ENCODE measurements at regions not wholly inside any gene's neighbourhood (a gene's known extent, or its start where the extent isn't known, plus 50 kb on each side); places are given as distances from the start of the nearest gene placed in this dataset.

DNA sequence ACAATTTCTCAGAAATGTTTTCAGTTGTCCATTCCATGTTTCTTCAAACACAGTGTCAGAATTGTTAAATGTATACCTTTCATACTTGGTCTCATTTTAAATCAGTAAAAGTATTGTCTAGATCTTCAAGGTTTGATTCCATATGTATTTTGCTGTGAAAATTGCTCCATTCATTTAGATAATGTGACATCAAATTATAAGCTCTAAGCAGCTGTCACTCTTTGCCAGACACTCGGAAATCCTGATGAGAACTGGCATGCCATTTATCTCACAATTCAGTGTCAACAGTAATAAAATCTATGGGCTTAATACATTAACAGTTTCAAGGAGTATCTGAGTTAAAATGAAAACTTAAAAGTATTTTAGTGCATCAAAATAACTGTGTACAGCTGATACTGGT lies 1025.3 kb upstream of the EPHA6 start:
- H2AK5ac ChIP-seq (ENCODE audit: low read length, severe bottlenecking), result no peak overlapping the region
- 100% methylated on average over 1 of the region's 1 CpG for WGBS
- H3K4me1 ChIP-seq (ENCODE audit: control insufficient read depth, insufficient read depth, low read depth, low read length), result no peaks in the 10 kb centered on the region
- H2BK12ac ChIP-seq (ENCODE audit: low read length in 2 of 2), result no peak overlapping the region
- no peak overlapping the region for H3K27ac ChIP-seq (ENCODE audit: low read length, poor library complexity, severe bottlenecking)
- no peak overlapping the region for H2BK5ac ChIP-seq (ENCODE audit: low read depth, low read length, poor library complexity, severe bottlenecking)
- H2BK15ac ChIP-seq (ENCODE audit: low read depth, poor library complexity, severe bottlenecking), result no peak overlapping the region
- H3K9me3 ChIP-seq (ENCODE audit: control insufficient read depth, low read length), result no peaks in the 10 kb centered on the region
- H3K36me3 ChIP-seq (ENCODE audit: control insufficient read depth in 1 of 2, insufficient read depth in 2 of 2, low read depth in 1 of 2, low read length in 2 of 2), result no peaks in the 10 kb centered on the region
- no peak overlapping the region for H3K18ac ChIP-seq (ENCODE audit: low read depth in 1 of 2, low read length in 2 of 2)
- no peak overlapping the region for H3K9ac ChIP-seq (ENCODE audit: low read length)
- DNase-seq, result no peak
- no peak overlapping the region for H2BK120ac ChIP-seq (ENCODE audit: low read depth, low read length)
- H3K23ac ChIP-seq (ENCODE audit: low read length in 2 of 2), result no peak overlapping the region
- H4K91ac ChIP-seq (ENCODE audit: low read length), result no peak overlapping the region
- no peak overlapping the region for H3K4me2 ChIP-seq (ENCODE audit: low read length, poor library complexity, severe bottlenecking)
- H4K8ac ChIP-seq (ENCODE audit: low read length), result no peak overlapping the region
- no peak overlapping the region for H3K14ac ChIP-seq (ENCODE audit: low read length in 2 of 2)
- H2AFZ ChIP-seq (ENCODE audit: low read depth, low read length), result no peak overlapping the region
- H3K4me3 ChIP-seq (ENCODE audit: insufficient read depth in 1 of 2, low read depth in 1 of 2, low read length in 2 of 2), result no peak overlapping the region
- no peaks in the 10 kb centered on the region for H3K27me3 ChIP-seq (ENCODE audit: control insufficient read depth in 1 of 2, insufficient read depth in 1 of 2, low read length in 2 of 2)
- no peaks in the 10 kb centered on the region for H3K79me1 ChIP-seq (replicated peaks; ENCODE audit: low read length, poor library complexity, severe bottlenecking)
- H3K4ac ChIP-seq (ENCODE audit: low read depth in 1 of 2, low read length in 2 of 2), result no peak overlapping the region

DNA sequence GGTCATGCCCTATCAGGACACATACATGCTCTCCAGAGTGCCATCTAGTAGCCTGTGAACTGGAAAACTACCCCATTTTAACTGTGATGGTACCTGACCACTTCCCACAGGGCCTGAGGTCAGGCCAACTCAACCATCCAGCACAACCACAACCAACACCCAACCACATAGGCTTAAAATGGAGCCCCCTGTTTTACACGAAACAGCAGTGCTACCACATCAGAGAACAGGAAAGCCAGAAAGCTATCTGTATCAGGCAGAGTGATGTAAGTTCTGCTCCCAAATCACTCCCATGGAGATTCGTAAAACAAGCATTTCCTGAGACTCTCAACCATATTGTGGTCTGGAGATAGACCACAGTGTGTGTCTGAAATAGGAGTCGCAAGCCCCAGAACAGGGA lies 1017.3 kb upstream of the EPHA6 start:
- Histone ChIP-seq H2BK15ac (ENCODE audit: low read depth, poor library complexity, severe bottlenecking) (no peak overlapping the region), H4K91ac (ENCODE audit: low read length) (no peak overlapping the region), H3K9ac (ENCODE audit: low read length) (no peak overlapping the region), H3K27me3 (ENCODE audit: control insufficient read depth in 1 of 2, insufficient read depth in 1 of 2, low read length in 2 of 2) (no peaks in the 10 kb centered on the region), H2AK5ac (ENCODE audit: low read length, severe bottlenecking) (no peak overlapping the region), H3K9me3 (ENCODE audit: control insufficient read depth, low read length) (no peaks in the 10 kb centered on the region), H3K18ac (ENCODE audit: low read depth in 1 of 2, low read length in 2 of 2) (no peak overlapping the region), H3K4me3 (ENCODE audit: insufficient read depth in 1 of 2, low read depth in 1 of 2, low read length in 2 of 2) (no peak overlapping the region), H4K8ac (ENCODE audit: low read length) (no peak overlapping the region), H2AFZ (ENCODE audit: low read depth, low read length) (no peak overlapping the region), H3K4ac (ENCODE audit: low read depth in 1 of 2, low read length in 2 of 2) (no peak overlapping the region), H2BK120ac (ENCODE audit: low read depth, low read length) (no peak overlapping the region), H2BK12ac (ENCODE audit: low read length in 2 of 2) (no peak overlapping the region), H2BK5ac (ENCODE audit: low read depth, low read length, poor library complexity, severe bottlenecking) (no peak overlapping the region), H3K79me1 (replicated peaks; ENCODE audit: low read length, poor library complexity, severe bottlenecking) (no peaks in the 10 kb centered on the region), H3K36me3 (ENCODE audit: control insufficient read depth in 1 of 2, insufficient read depth in 2 of 2, low read depth in 1 of 2, low read length in 2 of 2) (no peaks in the 10 kb centered on the region), H3K4me1 (ENCODE audit: control insufficient read depth, insufficient read depth, low read depth, low read length) (no peaks in the 10 kb centered on the region), H3K4me2 (ENCODE audit: low read length, poor library complexity, severe bottlenecking) (no peak overlapping the region), H3K23ac (ENCODE audit: low read length in 2 of 2) (no peak overlapping the region), H3K27ac (ENCODE audit: low read length, poor library complexity, severe bottlenecking) (no peak overlapping the region), H3K14ac (ENCODE audit: low read length in 2 of 2) (no peak overlapping the region)
- no peak for DNase-seq
- WGBS, result 90% methylated on average over 3 of the region's 3 CpGs

GRCh38 chr3:95798628-95799027 lies 1015.8 kb upstream of the EPHA6 start:
- no peak overlapping the region for H2BK120ac ChIP-seq (ENCODE audit: low read depth, low read length)
- H3K27ac ChIP-seq (ENCODE audit: low read length, poor library complexity, severe bottlenecking), result no peak overlapping the region
- no peaks in the 10 kb centered on the region for H3K79me1 ChIP-seq (replicated peaks; ENCODE audit: low read length, poor library complexity, severe bottlenecking)
- H3K9me3 ChIP-seq (ENCODE audit: control insufficient read depth, low read length), result no peaks in the 10 kb centered on the region
- no peak overlapping the region for H3K4ac ChIP-seq (ENCODE audit: low read depth in 1 of 2, low read length in 2 of 2)
- H3K23ac ChIP-seq (ENCODE audit: low read length in 2 of 2), result no peak overlapping the region
- no peak overlapping the region for H4K8ac ChIP-seq (ENCODE audit: low read length)
- no peak overlapping the region for H2BK15ac ChIP-seq (ENCODE audit: low read depth, poor library complexity, severe bottlenecking)
- WGBS, result no CpG with 5 or more reads among the region's 1 CpG
- no peak overlapping the region for H3K4me2 ChIP-seq (ENCODE audit: low read length, poor library complexity, severe bottlenecking)
- H3K18ac ChIP-seq (ENCODE audit: low read depth in 1 of 2, low read length in 2 of 2), result no peak overlapping the region
- H3K27me3 ChIP-seq (ENCODE audit: control insufficient read depth in 1 of 2, insufficient read depth in 1 of 2, low read length in 2 of 2), result no peaks in the 10 kb centered on the region
- DNase-seq, result no peak
- no peak overlapping the region for H2BK12ac ChIP-seq (ENCODE audit: low read length in 2 of 2)
- no peaks in the 10 kb centered on the region for H3K4me1 ChIP-seq (ENCODE audit: control insufficient read depth, insufficient read depth, low read depth, low read length)
- H2AFZ ChIP-seq (ENCODE audit: low read depth, low read length), result no peak overlapping the region
- no peak overlapping the region for H2BK5ac ChIP-seq (ENCODE audit: low read depth, low read length, poor library complexity, severe bottlenecking)
- H3K4me3 ChIP-seq (ENCODE audit: insufficient read depth in 1 of 2, low read depth in 1 of 2, low read length in 2 of 2), result no peak overlapping the region
- no peaks in the 10 kb centered on the region for H3K36me3 ChIP-seq (ENCODE audit: control insufficient read depth in 1 of 2, insufficient read depth in 2 of 2, low read depth in 1 of 2, low read length in 2 of 2)
- H2AK5ac ChIP-seq (ENCODE audit: low read length, severe bottlenecking), result no peak overlapping the region
- no peak overlapping the region for H4K91ac ChIP-seq (ENCODE audit: low read length)
- no peak overlapping the region for H3K14ac ChIP-seq (ENCODE audit: low read length in 2 of 2)
- H3K9ac ChIP-seq (ENCODE audit: low read length), result no peak overlapping the region

- no peaks in the 10 kb centered on the region for H3K27me3 ChIP-seq (ENCODE audit: control insufficient read depth in 1 of 2, insufficient read depth in 1 of 2, low read length in 2 of 2)
- WGBS, result no CpG with 5 or more reads among the region's 1 CpG
These were observed 1003.9 kb upstream of the EPHA6 start for GRCh38 chr3:95810462-95810861.

More at GRCh38 chr3:95810462-95810861, 1003.9 kb upstream of the EPHA6 start:
- Histone ChIP-seq H3K79me1 (replicated peaks; ENCODE audit: low read length, poor library complexity, severe bottlenecking) (no peaks in the 10 kb centered on the region), H3K18ac (ENCODE audit: low read depth in 1 of 2, low read length in 2 of 2) (no peak overlapping the region), H2AK5ac (ENCODE audit: low read length, severe bottlenecking) (no peak overlapping the region), H2BK120ac (ENCODE audit: low read depth, low read length) (no peak overlapping the region), H2AFZ (ENCODE audit: low read depth, low read length) (no peak overlapping the region), H3K9ac (ENCODE audit: low read length) (no peak overlapping the region), H3K4ac (ENCODE audit: low read depth in 1 of 2, low read length in 2 of 2) (no peak overlapping the region), H3K4me3 (ENCODE audit: insufficient read depth in 1 of 2, low read depth in 1 of 2, low read length in 2 of 2) (no peak overlapping the region), H3K4me1 (ENCODE audit: control insufficient read depth, insufficient read depth, low read depth, low read length) (no peaks in the 10 kb centered on the region), H3K4me2 (ENCODE audit: low read length, poor library complexity, severe bottlenecking) (no peak overlapping the region), H4K8ac (ENCODE audit: low read length) (no peak overlapping the region), H3K23ac (ENCODE audit: low read length in 2 of 2) (no peak overlapping the region), H3K36me3 (ENCODE audit: control insufficient read depth in 1 of 2, insufficient read depth in 2 of 2, low read depth in 1 of 2, low read length in 2 of 2) (no peaks in the 10 kb centered on the region), H2BK15ac (ENCODE audit: low read depth, poor library complexity, severe bottlenecking) (no peak overlapping the region), H4K91ac (ENCODE audit: low read length) (no peak overlapping the region), H3K9me3 (ENCODE audit: control insufficient read depth, low read length) (no peaks in the 10 kb centered on the region), H2BK12ac (ENCODE audit: low read length in 2 of 2) (no peak overlapping the region), H3K27ac (ENCODE audit: low read length, poor library complexity, severe bottlenecking) (no peak overlapping the region), H2BK5ac (ENCODE audit: low read depth, low read length, poor library complexity, severe bottlenecking) (no peak overlapping the region), H3K14ac (ENCODE audit: low read length in 2 of 2) (no peak overlapping the region)
- no peak for DNase-seq
